Cardiac muscle cell (in vitro differentiated cells and primary cell): ENCODE measurements at regions not wholly inside any gene's neighbourhood (a gene's known extent, or its start where the extent isn't known, plus 50 kb on each side); places are given as distances from the start of the nearest gene placed in this dataset.
"Not testable (repeated sequence)": the region's sequence is repeated elsewhere in the genome, so short reads cannot be mapped to it uniquely, and the experiment has no call there.

Source experiments
- DNase-seq, 2 donors: peaks; one replicate each; pipeline versions ENCODE4 v3.0.0 to v3.0.0-alpha.2; 2010 to 2017; ENCODE audit warnings: low read depth in 1 of 2, low spot score in 1 of 2
- H3K27ac ChIP-seq: fragments of 200-600 bp; sonication (generic); 2 replicates; pipeline ENCODE4 v1.5.1; 2016
- H3K27me3 ChIP-seq: fragments of 200-600 bp; sonication (generic); 2 replicates; pipeline ENCODE4 v1.6.0; 2016; ENCODE audit warnings: control low read depth
- H3K36me3 ChIP-seq: fragments of 200-600 bp; sonication (generic); 2 replicates; pipeline ENCODE4 v1.5.1; 2016; ENCODE audit warnings: control low read depth
- H3K4me1 ChIP-seq: fragments of 200-600 bp; sonication (generic); 2 replicates; pipeline ENCODE4 v1.8.1; 2017; ENCODE audit warnings: low read depth, mild to moderate bottlenecking, mixed run types
- H3K4me3 ChIP-seq: fragments of 200-600 bp; sonication (generic); 2 replicates; pipeline ENCODE4 v1.5.1; 2016; ENCODE audit warnings: mild to moderate bottlenecking
- H3K9me3 ChIP-seq: fragments of 200-600 bp; sonication (generic); 2 replicates; pipeline ENCODE4 v1.5.1; 2017; ENCODE audit warnings: low read depth, mild to moderate bottlenecking, control low read depth
- TF ChIP-seq, protein P1 (sequence below): IDR thresholded peaks from 2 replicates; pipeline ENCODE4 v1.5.1; 2012; ENCODE audit warnings: low read depth, mild to moderate bottlenecking, low read length

DNA sequence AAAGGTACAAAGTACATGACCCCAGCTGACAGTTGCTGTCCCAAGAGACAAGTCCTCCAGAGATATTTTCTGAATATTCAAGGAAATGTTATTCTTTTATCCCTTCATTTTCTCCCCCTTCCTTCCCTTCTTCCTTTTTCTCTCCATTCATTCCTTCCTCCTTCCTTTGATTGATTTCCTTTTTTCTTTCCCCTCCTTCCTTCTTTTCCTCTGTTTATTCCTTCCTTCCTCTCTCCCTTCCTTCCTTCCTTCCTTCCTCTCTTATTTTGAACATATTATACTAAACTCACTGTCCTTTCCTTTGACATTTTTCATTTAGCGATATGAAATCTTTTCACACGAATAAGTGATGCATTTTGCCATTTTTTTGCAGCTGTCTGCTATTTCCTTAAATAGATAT is 73.2 kb upstream of the HDDC2 start:
- Histone ChIP-seq H3K4me3 (no peak overlapping the region), H3K4me1 (peaks cover 10% of the 10 kb centered on the region), H3K27me3 (no peaks in the 10 kb centered on the region), H3K9me3 (no peaks in the 10 kb centered on the region), H3K27ac (no peak overlapping the region), H3K36me3 (no peaks in the 10 kb centered on the region)
- no peak for DNase-seq
- TF ChIP-seq, protein P1, sequence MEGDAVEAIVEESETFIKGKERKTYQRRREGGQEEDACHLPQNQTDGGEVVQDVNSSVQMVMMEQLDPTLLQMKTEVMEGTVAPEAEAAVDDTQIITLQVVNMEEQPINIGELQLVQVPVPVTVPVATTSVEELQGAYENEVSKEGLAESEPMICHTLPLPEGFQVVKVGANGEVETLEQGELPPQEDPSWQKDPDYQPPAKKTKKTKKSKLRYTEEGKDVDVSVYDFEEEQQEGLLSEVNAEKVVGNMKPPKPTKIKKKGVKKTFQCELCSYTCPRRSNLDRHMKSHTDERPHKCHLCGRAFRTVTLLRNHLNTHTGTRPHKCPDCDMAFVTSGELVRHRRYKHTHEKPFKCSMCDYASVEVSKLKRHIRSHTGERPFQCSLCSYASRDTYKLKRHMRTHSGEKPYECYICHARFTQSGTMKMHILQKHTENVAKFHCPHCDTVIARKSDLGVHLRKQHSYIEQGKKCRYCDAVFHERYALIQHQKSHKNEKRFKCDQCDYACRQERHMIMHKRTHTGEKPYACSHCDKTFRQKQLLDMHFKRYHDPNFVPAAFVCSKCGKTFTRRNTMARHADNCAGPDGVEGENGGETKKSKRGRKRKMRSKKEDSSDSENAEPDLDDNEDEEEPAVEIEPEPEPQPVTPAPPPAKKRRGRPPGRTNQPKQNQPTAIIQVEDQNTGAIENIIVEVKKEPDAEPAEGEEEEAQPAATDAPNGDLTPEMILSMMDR, result no peak

DNA sequence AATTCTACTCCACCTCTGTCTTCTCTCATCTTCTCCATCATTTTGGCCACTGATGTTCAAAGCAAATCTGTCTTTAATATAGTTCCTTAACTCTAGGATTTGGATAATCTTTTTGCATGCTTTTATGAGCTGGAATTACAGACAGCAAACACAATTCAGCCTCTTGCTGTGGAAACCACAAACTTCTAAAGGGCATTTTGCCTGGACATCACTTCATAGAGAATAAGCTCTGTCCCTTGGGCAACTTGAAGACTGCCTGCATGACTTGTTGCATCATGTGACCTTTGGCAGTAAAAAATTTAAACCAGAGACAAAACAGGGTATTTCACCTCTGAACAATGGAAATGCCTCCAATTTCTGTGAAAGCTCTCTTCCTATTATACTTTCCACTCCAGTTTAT is 74.1 kb upstream of the HDDC2 start:
- Histone ChIP-seq H3K9me3 (no peaks in the 10 kb centered on the region), H3K4me3 (no peak overlapping the region), H3K27me3 (no peaks in the 10 kb centered on the region), H3K4me1 (peaks cover 4% of the 10 kb centered on the region), H3K27ac (no peak overlapping the region), H3K36me3 (no peaks in the 10 kb centered on the region)
- TF ChIP-seq, protein P1, result no peak
- DNase-seq, result peak in 1 of 2 donors; percentile 56

DNA sequence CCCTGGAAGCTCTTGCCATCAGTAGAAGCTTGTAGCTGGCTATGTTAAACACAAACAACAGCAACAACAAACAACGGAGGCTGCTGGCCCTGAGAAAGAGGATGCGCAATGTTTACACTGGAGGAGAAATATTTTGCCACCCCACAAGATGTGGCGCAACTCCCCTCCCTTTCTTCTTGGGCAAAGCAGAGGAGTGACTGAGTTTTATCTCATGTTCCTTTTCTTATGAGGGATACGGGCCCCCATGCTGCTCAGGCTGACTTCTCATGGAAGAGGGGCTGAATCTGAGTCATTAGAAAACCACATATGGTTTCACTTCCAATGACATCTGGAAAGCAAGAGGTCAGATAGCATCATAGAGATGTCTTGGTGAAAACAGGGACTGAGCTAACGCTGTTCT is 75.9 kb upstream of the HDDC2 start:
- no peak overlapping the region for H3K27ac ChIP-seq
- H3K27me3 ChIP-seq, result no peaks in the 10 kb centered on the region
- DNase-seq, result peak in 1 of 2 donors; percentile 84

DNA sequence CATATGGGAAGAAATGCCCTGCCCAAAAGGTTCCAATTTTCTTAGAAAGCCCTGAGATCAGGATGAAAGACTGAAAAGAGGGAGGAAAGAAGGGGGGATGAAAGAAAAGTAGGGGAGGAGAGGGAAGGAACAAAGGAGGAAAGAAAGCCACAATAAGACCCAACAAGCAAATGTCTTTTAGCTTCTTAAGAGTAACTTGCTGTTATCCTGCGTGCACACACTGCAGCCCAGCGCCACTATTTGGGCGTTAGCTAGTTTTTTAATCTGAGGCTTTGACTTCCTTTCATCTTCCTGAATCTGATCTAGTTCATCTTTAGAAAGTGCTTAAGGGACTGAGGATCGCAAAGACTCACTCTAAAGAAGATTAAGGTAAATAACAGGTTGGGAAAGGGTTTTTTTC is 77.4 kb upstream of the HDDC2 start:
- DNase-seq, result no peak
- Histone ChIP-seq H3K4me3 (no peak overlapping the region), H3K36me3 (no peaks in the 10 kb centered on the region), H3K27ac (no peak overlapping the region), H3K9me3 (no peaks in the 10 kb centered on the region), H3K4me1 (no peaks in the 10 kb centered on the region), H3K27me3 (no peaks in the 10 kb centered on the region)
- TF ChIP-seq, protein P1, result no peak

More for the DNA sequence above, 75.9 kb upstream of the HDDC2 start:
- Histone ChIP-seq H3K4me1 (no peaks in the 10 kb centered on the region), H3K9me3 (no peaks in the 10 kb centered on the region), H3K36me3 (no peaks in the 10 kb centered on the region), H3K4me3 (no peak overlapping the region)
- TF ChIP-seq, protein P1, result no peak

DNA sequence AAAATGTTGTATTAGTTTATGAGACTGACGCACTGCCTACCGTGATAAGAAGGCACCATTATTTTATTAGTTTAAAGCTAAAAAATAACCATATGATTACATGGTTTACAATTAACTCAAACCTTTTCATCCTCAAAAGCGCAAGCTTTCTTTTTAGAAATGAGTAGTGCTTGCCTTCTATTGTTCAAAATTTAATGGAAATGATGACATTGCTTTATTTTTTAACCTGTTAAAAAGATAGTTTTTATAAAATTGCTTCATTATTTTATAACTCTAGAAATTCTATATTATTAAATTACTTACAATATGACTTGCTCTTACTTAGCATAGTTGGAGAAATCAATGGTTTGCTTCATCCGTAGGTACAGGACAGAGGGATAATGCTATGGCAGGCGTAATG is 78.7 kb upstream of the HDDC2 start:
- Histone ChIP-seq H3K27me3 (no peaks in the 10 kb centered on the region), H3K27ac (no peak overlapping the region), H3K36me3 (no peaks in the 10 kb centered on the region), H3K9me3 (no peaks in the 10 kb centered on the region), H3K4me1 (no peaks in the 10 kb centered on the region), H3K4me3 (no peak overlapping the region)
- TF ChIP-seq, protein P1, result no peak
- DNase-seq, result no peak

DNA sequence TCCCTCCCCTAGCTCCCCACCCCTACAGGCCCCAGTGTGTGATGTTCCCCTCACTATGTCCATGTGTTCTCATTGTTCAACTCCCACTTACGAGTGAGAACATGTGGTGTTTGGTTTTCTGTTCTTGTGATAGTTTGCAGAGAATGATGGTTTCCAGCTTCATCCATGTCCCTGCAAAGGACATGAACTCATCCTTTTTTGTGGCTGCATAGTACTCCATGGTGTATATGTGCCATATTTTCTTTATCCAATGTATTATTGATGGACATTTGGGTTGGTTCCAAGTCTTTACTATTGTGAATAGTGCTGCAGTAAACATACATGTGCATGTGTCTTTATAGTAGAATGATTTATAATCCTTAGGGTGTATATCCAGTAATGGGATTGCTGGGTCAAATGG is 84.6 kb upstream of the HDDC2 start:
- not testable (repeated sequence) for DNase-seq, H3K27ac ChIP-seq, H3K4me1 ChIP-seq, H3K36me3 ChIP-seq, H3K9me3 ChIP-seq, H3K4me3 ChIP-seq, H3K27me3 ChIP-seq
